Activated B cell treated with CpG ODN at 0.5 μM for 24 hours (primary cell): ENCODE measurements at regions not wholly inside any gene's neighbourhood (a gene's known extent, or its start where the extent isn't known, plus 50 kb on each side); places are given as distances from the start of the nearest gene placed in this dataset.

Source experiments
- ATAC-seq: fragments of 200-7000 bp; cut with Tn5 transposase; one replicate; pipeline ENCODE4 v1.10.0; 2021; ENCODE audit warnings: low read depth, mild to moderate bottlenecking, moderate library complexity
- CTCF ChIA-PET: fragments of 350-600 bp; sonication (Branson Sonifier 250); formaldehyde crosslinking; loops from one replicate; lab custom pipeline; 2021; ENCODE audit warnings: antibody characterized with exemption; lab: Charles Lee
- POLR2A ChIA-PET: fragments of 350-600 bp; sonication (Branson Sonifier 250); formaldehyde crosslinking; loops from one replicate; lab custom pipeline; 2021; ENCODE audit warnings: antibody characterized with exemption; lab: Charles Lee
- DNase-seq: peaks from one replicate; pipeline ENCODE4 v3.0.0; 2022
- H3K27ac Mint-ChIP-seq: one replicate; pipeline ENCODE4 v1.8.0; 2020; ENCODE audit warnings: mixed read lengths
- H3K27me3 Mint-ChIP-seq: one replicate; pipeline ENCODE4 v1.8.0; 2021; ENCODE audit warnings: mixed read lengths
- H3K36me3 Mint-ChIP-seq: one replicate; pipeline ENCODE4 v1.8.0; 2021; ENCODE audit warnings: low read depth, mixed read lengths
- H3K4me1 Mint-ChIP-seq: one replicate; pipeline ENCODE4 v1.8.0; 2021; ENCODE audit warnings: mixed read lengths
- H3K4me3 Mint-ChIP-seq: one replicate; pipeline ENCODE4 v1.8.0; 2020; ENCODE audit warnings: mild to moderate bottlenecking, mixed read lengths
- H3K9me3 Mint-ChIP-seq: one replicate; pipeline ENCODE4 v1.8.0; 2020; ENCODE audit warnings: mixed read lengths
- CTCF ChIP-seq: fragments of 200-600 bp; IDR thresholded peaks from one replicate; pipeline ENCODE4 v1.8.0; 2022; ENCODE audit warnings: antibody characterized with exemption, mild to moderate bottlenecking
- intact Hi-C: fragments of 100-400 bp; cut with micrococcal nuclease; formaldehyde crosslinking; loops from one replicate; pipeline ENCODE4 v1.15.1; 2024

GRCh38 chr16:6331770-6332169, 1000.9 kb upstream of the RBFOX1 start:
- intact Hi-C loops, result no loop called here
- Mint-ChIP-seq H3K4me3 (no peak overlapping the region), H3K4me1 (no peaks in the 10 kb centered on the region), H3K27me3 (no peaks in the 10 kb centered on the region), H3K9me3 (peaks cover 4% of the 10 kb centered on the region), H3K36me3 (no peaks in the 10 kb centered on the region), H3K27ac (no peak overlapping the region)
- POLR2A ChIA-PET, result no interaction called here
- ATAC-seq (no peak), DNase-seq (no peak)
- no peak for TF ChIP-seq CTCF
- CTCF ChIA-PET, result no interaction called here

- no peak for ATAC-seq
- CTCF ChIA-PET, result no interaction called here
Measured at GRCh38 chr16:6317934-6318333, 1014.7 kb upstream of the RBFOX1 start.

DNA sequence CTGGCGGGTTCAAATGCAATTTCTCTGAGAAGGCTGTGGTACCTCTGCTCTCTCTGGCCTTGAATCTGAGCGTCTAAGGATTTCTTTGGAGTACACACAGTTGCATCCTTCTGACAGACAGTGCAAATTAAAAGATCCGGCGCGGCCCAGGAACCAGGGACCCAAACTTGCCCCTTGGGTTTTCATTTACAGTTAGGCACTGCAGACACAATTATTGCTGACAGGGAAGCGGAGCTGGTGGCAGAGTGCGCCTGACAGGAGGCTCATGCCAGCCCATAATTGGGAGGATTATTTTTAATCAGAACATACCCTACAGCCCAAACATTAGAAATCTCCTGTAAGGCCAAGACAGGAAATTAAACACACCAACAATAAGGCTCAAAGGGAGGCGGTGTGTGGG, 1023.4 kb upstream of the RBFOX1 start:
- no peak for TF ChIP-seq CTCF
- Mint-ChIP-seq H3K9me3 (peaks cover 3% of the 10 kb centered on the region), H3K27me3 (no peaks in the 10 kb centered on the region), H3K36me3 (no peaks in the 10 kb centered on the region), H3K4me3 (no peak overlapping the region), H3K4me1 (no peaks in the 10 kb centered on the region), H3K27ac (no peak overlapping the region)
- intact Hi-C loops, result no loop called here
- CTCF ChIA-PET, result no interaction called here
- no peak for ATAC-seq
- POLR2A ChIA-PET, result no interaction called here
- no peak for DNase-seq

More at GRCh38 chr16:6317934-6318333, 1014.7 kb upstream of the RBFOX1 start:
- Mint-ChIP-seq H3K36me3 (no peaks in the 10 kb centered on the region), H3K9me3 (peaks cover 4% of the 10 kb centered on the region), H3K4me3 (no peak overlapping the region), H3K4me1 (no peaks in the 10 kb centered on the region), H3K27ac (no peak overlapping the region), H3K27me3 (no peaks in the 10 kb centered on the region)
- intact Hi-C loops, result no loop called here
- POLR2A ChIA-PET, result no interaction called here
- TF ChIP-seq CTCF, result no peak
- no peak for DNase-seq

- ATAC-seq (no peak), DNase-seq (no peak)
- Mint-ChIP-seq H3K9me3 (peaks cover 2% of the 10 kb centered on the region), H3K36me3 (no peaks in the 10 kb centered on the region), H3K27me3 (no peaks in the 10 kb centered on the region), H3K4me3 (no peak overlapping the region), H3K27ac (no peak overlapping the region), H3K4me1 (no peaks in the 10 kb centered on the region)
- ChIA-PET POLR2A (no interaction called here), CTCF (no interaction called here)
- intact Hi-C loops, result no loop called here
- TF ChIP-seq CTCF, result no peak
Measured at GRCh38 chr16:6308176-6308575, 1024.5 kb upstream of the RBFOX1 start.

GRCh38 chr16:6300523-6300922, 1032.1 kb upstream of the RBFOX1 start:
- no peak for TF ChIP-seq CTCF
- POLR2A ChIA-PET, result no interaction called here
- intact Hi-C loops, result no loop called here
- CTCF ChIA-PET, result no interaction called here
- no peaks in the 10 kb centered on the region for H3K36me3 Mint-ChIP-seq
- no peaks in the 10 kb centered on the region for H3K4me1 Mint-ChIP-seq
- H3K27ac Mint-ChIP-seq, result no peak overlapping the region
- DNase-seq (no peak), ATAC-seq (no peak)
- H3K9me3 Mint-ChIP-seq, result peaks cover 11% of the 10 kb centered on the region
- H3K4me3 Mint-ChIP-seq, result no peak overlapping the region
- H3K27me3 Mint-ChIP-seq, result no peaks in the 10 kb centered on the region
